IMR-90 (cell line): ENCODE measurements at regions not wholly inside any gene's neighbourhood (a gene's known extent, or its start where the extent isn't known, plus 50 kb on each side); places are given as distances from the start of the nearest gene placed in this dataset.

Source experiments
- ATAC-seq: fragments of 200-7000 bp; cut with Tn5 transposase; 2 replicates; pipeline ENCODE4 v1.9.1; 2020; ENCODE audit warnings: low read depth, mild to moderate bottlenecking, moderate library complexity
- BruUV-seq: library from RNA; stranded (reverse); fragments of 400-500 nt; replicated peaks from 2 replicates; lab custom pipeline; 2021; lab: Mats Ljungman, UMichigan
- CTCF ChIA-PET: fragments of 300-600 bp; formaldehyde crosslinking; extraction: SDS; loops from one replicate; lab custom pipeline; 2021; ENCODE audit warnings: antibody characterized with exemption; lab: Yijun Ruan, JAX
- POLR2A ChIA-PET: fragments of 300-600 bp; sonication (Branson Sonifier 250); formaldehyde crosslinking; loops from one replicate; lab custom pipeline; 2022; ENCODE audit warnings: antibody characterized with exemption; ENCODE audit not compliant: unreplicated experiment; lab: Charles Lee
- DNase-seq: peaks from one replicate; pipeline ENCODE4 v3.0.0; 2013
- H2AFZ ChIP-seq: replicated peaks from 2 replicates; pipeline ENCODE3; 2013; ENCODE audit warnings: low read length, mild to moderate bottlenecking; ENCODE audit not compliant: poor library complexity
- H2AK5ac ChIP-seq: 2 replicates; pipeline ENCODE4 v1.6.1; 2013; ENCODE audit warnings: low read depth, low read length, inconsistent platforms
- H2AK9ac ChIP-seq: replicated peaks from 2 replicates; pipeline ENCODE3; 2013; ENCODE audit warnings: mild to moderate bottlenecking, low read depth, low read length, moderate library complexity; ENCODE audit not compliant: poor library complexity
- H2BK120ac ChIP-seq: 2 replicates; pipeline ENCODE4 v1.6.1; 2013; ENCODE audit warnings: low read depth, low read length, inconsistent platforms
- H2BK15ac ChIP-seq: 3 replicates; pipeline ENCODE4 v1.6.1; 2013; ENCODE audit warnings: low read depth, low read length, inconsistent platforms
- H2BK20ac ChIP-seq: 2 replicates; pipeline ENCODE4 v1.6.1; 2013; ENCODE audit warnings: low read depth, mild to moderate bottlenecking, inconsistent platforms, low read length, moderate library complexity
- H2BK5ac ChIP-seq: 2 replicates; pipeline ENCODE4 v1.6.1; 2013; ENCODE audit warnings: mild to moderate bottlenecking, low read depth, low read length, inconsistent platforms; ENCODE audit not compliant: poor library complexity, severe bottlenecking
- H3K14ac ChIP-seq: replicated peaks from 2 replicates; pipeline ENCODE4 v1.6.1; 2013; ENCODE audit warnings: low read depth, low read length, inconsistent platforms
- H3K18ac ChIP-seq: 2 replicates; pipeline ENCODE4 v1.6.1; 2013; ENCODE audit warnings: low read depth, low read length, control low read depth
- H3K23ac ChIP-seq: 2 replicates; pipeline ENCODE4 v1.6.1; 2013; ENCODE audit warnings: low read depth, low read length, inconsistent platforms
- H3K27ac ChIP-seq: 2 replicates; pipeline ENCODE4 v1.5.1; 2013; ENCODE audit warnings: mild to moderate bottlenecking, control low read depth, low read length; ENCODE audit not compliant: insufficient read depth
- H3K27me3 ChIP-seq: 2 replicates; pipeline ENCODE4 v1.6.1; 2013; ENCODE audit warnings: low read length; ENCODE audit not compliant: control insufficient read depth, insufficient read depth
- H3K36me3 ChIP-seq: 2 replicates; pipeline ENCODE4 v1.6.1; 2013; ENCODE audit warnings: low read length, mixed read lengths; ENCODE audit not compliant: control insufficient read depth, insufficient read depth
- H3K4ac ChIP-seq: 2 replicates; pipeline ENCODE4 v1.6.1; 2013; ENCODE audit warnings: low read depth, low read length, inconsistent platforms
- H3K4me1 ChIP-seq: 2 replicates; pipeline ENCODE4 v1.6.1; 2013; ENCODE audit warnings: low read length, mixed read lengths; ENCODE audit not compliant: control insufficient read depth, insufficient read depth
- H3K4me2 ChIP-seq: 2 replicates; pipeline ENCODE4 v1.6.1; 2013; ENCODE audit warnings: low read depth, mild to moderate bottlenecking, control low read depth, low read length, moderate library complexity
- H3K4me3 ChIP-seq: 2 replicates; pipeline ENCODE4 v1.5.1; 2013; ENCODE audit warnings: low read depth, mild to moderate bottlenecking, control low read depth, low read length, moderate library complexity; ENCODE audit not compliant: insufficient read depth
- H3K56ac ChIP-seq: 2 replicates; pipeline ENCODE4 v1.6.1; 2013; ENCODE audit warnings: low read length, inconsistent platforms; ENCODE audit not compliant: insufficient read depth; ENCODE audit errors: extremely low read depth
- H3K79me1 ChIP-seq, 2 experiments: 2 replicates each; pipeline ENCODE4 v1.6.1; 2013; ENCODE audit warnings: low read length in 2 of 2, inconsistent platforms in 1 of 2, low read depth in 1 of 2
- H3K9ac ChIP-seq: 2 replicates; pipeline ENCODE4 v1.6.1; 2013; ENCODE audit warnings: low read depth, low read length, control low read depth
- H3K9me1 ChIP-seq: 2 replicates; pipeline ENCODE4 v1.6.1; 2013; ENCODE audit warnings: low read length, inconsistent platforms; ENCODE audit not compliant: insufficient read depth
- H3K9me3 ChIP-seq: 2 replicates; pipeline ENCODE4 v1.6.1; 2013; ENCODE audit warnings: low read length; ENCODE audit not compliant: control insufficient read depth, insufficient read depth
- H4K20me1 ChIP-seq: 2 replicates; pipeline ENCODE4 v1.6.1; 2013; ENCODE audit warnings: low read length, inconsistent platforms; ENCODE audit not compliant: insufficient read depth
- H4K5ac ChIP-seq: 2 replicates; pipeline ENCODE4 v1.6.1; 2013; ENCODE audit warnings: mild to moderate bottlenecking, low read depth, low read length, control low read depth
- H4K8ac ChIP-seq, 2 experiments: 2 replicates each; pipeline ENCODE4 v1.6.1; 2013; ENCODE audit warnings: low read depth in 2 of 2, low read length in 2 of 2, control low read depth in 1 of 2, inconsistent platforms in 1 of 2
- H4K91ac ChIP-seq: 2 replicates; pipeline ENCODE4 v1.6.1; 2013; ENCODE audit warnings: low read depth, low read length, inconsistent platforms; ENCODE audit not compliant: insufficient read depth
- FOS ChIP-seq: fragments of 150-350 bp; IDR thresholded peaks from 2 replicates; pipeline ENCODE4 v1.6.1; 2016; ENCODE audit warnings: low read depth, low read length
- SMC3 ChIP-seq: fragments of 150-350 bp; IDR thresholded peaks from 2 replicates; pipeline ENCODE4 v1.6.1; 2016; ENCODE audit warnings: low read depth, mild to moderate bottlenecking, antibody characterized with exemption, low read length, moderate library complexity
- WGBS, 2 experiments: methylation state at CpG; one replicate each; pipeline versions ENCODE4 v1.1.5 to v1.1.7; 2013; ENCODE audit warnings: missing lambda C conversion rate in 2 of 2; ENCODE audit not compliant: insufficient read length in 1 of 2; ENCODE audit errors: extremely low coverage in 2 of 2; 5-methylcytosine and 5-hydroxymethylcytosine counted together
- dilution Hi-C: fragments of 300-500 bp; cut with HindIII; formaldehyde crosslinking; loops from one replicate; pipeline ENCODE4 v1.14.3; 2018; ENCODE audit warnings: low sequenced_read_pairs; ENCODE audit not compliant: unreplicated experiment
- in situ Hi-C: fragments of 300-500 bp; cut with MboI; formaldehyde crosslinking; loops from 3 replicates; pipeline ENCODE4 v1.14.3; 2019; ENCODE audit warnings: low sequenced_read_pairs, inconsistent platforms, mixed read lengths
- intact Hi-C: fragments of 100-400 bp; cut with micrococcal nuclease; formaldehyde crosslinking; loops from 2 replicates; pipeline ENCODE4 v1.10.0; 2022
- TF ChIP-seq, protein P1 (sequence below): conservative IDR thresholded peaks from 2 replicates; pipeline ENCODE4 v1.5.1; 2012; ENCODE audit warnings: mild to moderate bottlenecking, low read depth, low read length, improper control_type of control experiment
- TF ChIP-seq, protein P2 (sequence below): fragments of 150-350 bp; IDR thresholded peaks from 2 replicates; pipeline ENCODE4 v1.6.1; 2017; ENCODE audit warnings: mild to moderate bottlenecking, antibody characterized with exemption, low read length, low read depth

GRCh38 chr18:64806232-64806631 lies 657.3 kb upstream of the LINC00305 start:
- H3K27ac ChIP-seq: no peak overlapping the region
- intact Hi-C loops (no loop called here), dilution Hi-C loops (no loop called here), in situ Hi-C loops (no loop called here)
- H3K4me2 ChIP-seq: no peak overlapping the region
- H4K8ac ChIP-seq: no peak overlapping the region
- H3K23ac ChIP-seq: no peak overlapping the region
- no CpG with 5 or more reads among the region's 2 CpGs for WGBS, 2 experiments
- H4K91ac ChIP-seq: no peak overlapping the region
- CTCF ChIA-PET: no interaction called here
- no peaks in the 10 kb centered on the region for H3K36me3 ChIP-seq
- no peak overlapping the region for H2AFZ ChIP-seq
- H2BK120ac ChIP-seq: no peak overlapping the region
- BruUV-seq: no TSS peak
- H2BK5ac ChIP-seq: no peak overlapping the region
- no peak overlapping the region for H2AK5ac ChIP-seq
- TF ChIP-seq FOS: no peak
- no peak for TF ChIP-seq SMC3
- TF ChIP-seq, protein P1, sequence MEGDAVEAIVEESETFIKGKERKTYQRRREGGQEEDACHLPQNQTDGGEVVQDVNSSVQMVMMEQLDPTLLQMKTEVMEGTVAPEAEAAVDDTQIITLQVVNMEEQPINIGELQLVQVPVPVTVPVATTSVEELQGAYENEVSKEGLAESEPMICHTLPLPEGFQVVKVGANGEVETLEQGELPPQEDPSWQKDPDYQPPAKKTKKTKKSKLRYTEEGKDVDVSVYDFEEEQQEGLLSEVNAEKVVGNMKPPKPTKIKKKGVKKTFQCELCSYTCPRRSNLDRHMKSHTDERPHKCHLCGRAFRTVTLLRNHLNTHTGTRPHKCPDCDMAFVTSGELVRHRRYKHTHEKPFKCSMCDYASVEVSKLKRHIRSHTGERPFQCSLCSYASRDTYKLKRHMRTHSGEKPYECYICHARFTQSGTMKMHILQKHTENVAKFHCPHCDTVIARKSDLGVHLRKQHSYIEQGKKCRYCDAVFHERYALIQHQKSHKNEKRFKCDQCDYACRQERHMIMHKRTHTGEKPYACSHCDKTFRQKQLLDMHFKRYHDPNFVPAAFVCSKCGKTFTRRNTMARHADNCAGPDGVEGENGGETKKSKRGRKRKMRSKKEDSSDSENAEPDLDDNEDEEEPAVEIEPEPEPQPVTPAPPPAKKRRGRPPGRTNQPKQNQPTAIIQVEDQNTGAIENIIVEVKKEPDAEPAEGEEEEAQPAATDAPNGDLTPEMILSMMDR: no peak
- TF ChIP-seq, protein P2, sequence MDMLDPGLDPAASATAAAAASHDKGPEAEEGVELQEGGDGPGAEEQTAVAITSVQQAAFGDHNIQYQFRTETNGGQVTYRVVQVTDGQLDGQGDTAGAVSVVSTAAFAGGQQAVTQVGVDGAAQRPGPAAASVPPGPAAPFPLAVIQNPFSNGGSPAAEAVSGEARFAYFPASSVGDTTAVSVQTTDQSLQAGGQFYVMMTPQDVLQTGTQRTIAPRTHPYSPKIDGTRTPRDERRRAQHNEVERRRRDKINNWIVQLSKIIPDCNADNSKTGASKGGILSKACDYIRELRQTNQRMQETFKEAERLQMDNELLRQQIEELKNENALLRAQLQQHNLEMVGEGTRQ: no peak
- H3K9ac ChIP-seq: no peak overlapping the region
- no peak overlapping the region for H2AK9ac ChIP-seq
- H3K9me3 ChIP-seq: peaks cover 6% of the 10 kb centered on the region
- no peak overlapping the region for H2BK15ac ChIP-seq
- H3K9me1 ChIP-seq: no peaks in the 10 kb centered on the region
- H3K4ac ChIP-seq: no peak overlapping the region
- no peak overlapping the region for H3K56ac ChIP-seq
- H3K14ac ChIP-seq: no peak overlapping the region
- H3K4me1 ChIP-seq: no peaks in the 10 kb centered on the region
- no peaks in the 10 kb centered on the region for H3K79me1 ChIP-seq
- no peak overlapping the region for H3K18ac ChIP-seq
- H3K4me3 ChIP-seq: no peak overlapping the region
- no peaks in the 10 kb centered on the region for H3K27me3 ChIP-seq
- H2BK20ac ChIP-seq: no peak overlapping the region
- ATAC-seq (no peak), DNase-seq (no peak)
- no peak overlapping the region for H4K5ac ChIP-seq
- no peaks in the 10 kb centered on the region for H4K20me1 ChIP-seq
- POLR2A ChIA-PET: no interaction called here
